ENCODE measurements at regions not wholly inside any gene's neighbourhood (a gene's known extent, or its start where the extent isn't known, plus 50 kb on each side); places are given as distances from the start of the nearest gene placed in this dataset.

DNA sequence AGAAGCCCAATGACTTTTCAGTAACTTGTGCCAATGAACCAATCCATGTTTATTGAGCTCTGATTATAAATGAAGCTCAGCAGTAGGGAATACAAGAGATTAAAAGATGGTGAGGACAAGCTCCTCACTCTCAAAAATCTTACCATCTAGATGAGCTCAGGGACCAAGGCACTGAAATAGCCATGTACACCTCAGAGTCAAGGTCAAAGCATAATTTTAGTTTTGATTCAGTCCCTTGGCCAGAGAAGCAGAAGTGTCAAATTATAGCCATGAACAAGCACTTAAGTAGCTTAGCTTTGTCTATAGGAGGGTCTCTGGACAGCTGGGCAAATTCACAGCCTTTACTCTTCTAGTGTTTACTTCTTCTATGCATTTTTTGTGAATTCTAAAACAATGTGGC is 131.0 kb upstream of the DTNBP1 start:
- Histone ChIP-seq H3K4ac (ENCODE audit: low read depth, low read length) (no peak overlapping the region), H3K4me1 (ENCODE audit: insufficient read depth, low read length) (no peaks in the 10 kb centered on the region), H4K5ac (ENCODE audit: insufficient read length, low read depth, low read length) (no peak overlapping the region), H4K8ac (replicated peaks; ENCODE audit: insufficient read length, low read depth, low read length) (no peak overlapping the region), H3T11ph (ENCODE audit: low read length) (no peak overlapping the region), H3K9me3 (ENCODE audit: control insufficient read depth, low read depth, low read length) (peaks cover 9% of the 10 kb centered on the region), H2AFZ (ENCODE audit: low read length) (no peak overlapping the region), H2BK12ac (ENCODE audit: insufficient read length, low read depth, low read length) (no peak overlapping the region), H3K4me2 (ENCODE audit: insufficient read depth, insufficient read length, low read length) (no peak overlapping the region), H4K20me1 (ENCODE audit: control insufficient read depth, insufficient read depth, insufficient read length) (no peaks in the 10 kb centered on the region), H2BK20ac (ENCODE audit: low read depth, low read length, poor library complexity, severe bottlenecking) (no peak overlapping the region), H2BK120ac (ENCODE audit: low read depth, low read length, poor library complexity, severe bottlenecking) (no peak overlapping the region), H2BK15ac (ENCODE audit: low read depth, low read length) (no peak overlapping the region), H3K9ac (ENCODE audit: extremely low read depth, insufficient read length, low read length) (no peak overlapping the region), H3K23me2 (ENCODE audit: insufficient read length, low read depth, low read length, poor library complexity, severe bottlenecking) (no peaks in the 10 kb centered on the region), H3K18ac (ENCODE audit: insufficient read length, low read depth, low read length) (no peak overlapping the region), H4K91ac (ENCODE audit: insufficient read length, low read depth, low read length) (no peak overlapping the region), H2BK5ac (ENCODE audit: insufficient read length, low read length) (no peak overlapping the region), H3K79me1 (ENCODE audit: insufficient read depth, low read depth, low read length, poor library complexity, severe bottlenecking) (no peaks in the 10 kb centered on the region), H3K23ac (ENCODE audit: insufficient read length, low read depth, low read length) (no peak overlapping the region), H3K14ac (ENCODE audit: insufficient read depth, low read length) (no peak overlapping the region), H3K27me3 (ENCODE audit: insufficient read depth, low read length) (no peaks in the 10 kb centered on the region), H3K79me2 (ENCODE audit: insufficient read depth, low read length) (no peaks in the 10 kb centered on the region), H2AK5ac (ENCODE audit: insufficient read length, low read length) (no peak overlapping the region), H3K27ac (ENCODE audit: insufficient read length, low read depth, low read length) (no peak overlapping the region), H3K56ac (ENCODE audit: insufficient read length, low read depth, low read length) (no peak overlapping the region)
- H3K4me1 Mint-ChIP-seq: peaks cover 0 to 4% of the 10 kb centered on the region in 2 experiments; a peak in 3 of 4 replicates
- DNase-seq: no peak
- no peak overlapping the region for H3K4me3 Mint-ChIP-seq
- no peak overlapping the region for H3K27ac Mint-ChIP-seq
- TF ChIP-seq, protein P1, sequence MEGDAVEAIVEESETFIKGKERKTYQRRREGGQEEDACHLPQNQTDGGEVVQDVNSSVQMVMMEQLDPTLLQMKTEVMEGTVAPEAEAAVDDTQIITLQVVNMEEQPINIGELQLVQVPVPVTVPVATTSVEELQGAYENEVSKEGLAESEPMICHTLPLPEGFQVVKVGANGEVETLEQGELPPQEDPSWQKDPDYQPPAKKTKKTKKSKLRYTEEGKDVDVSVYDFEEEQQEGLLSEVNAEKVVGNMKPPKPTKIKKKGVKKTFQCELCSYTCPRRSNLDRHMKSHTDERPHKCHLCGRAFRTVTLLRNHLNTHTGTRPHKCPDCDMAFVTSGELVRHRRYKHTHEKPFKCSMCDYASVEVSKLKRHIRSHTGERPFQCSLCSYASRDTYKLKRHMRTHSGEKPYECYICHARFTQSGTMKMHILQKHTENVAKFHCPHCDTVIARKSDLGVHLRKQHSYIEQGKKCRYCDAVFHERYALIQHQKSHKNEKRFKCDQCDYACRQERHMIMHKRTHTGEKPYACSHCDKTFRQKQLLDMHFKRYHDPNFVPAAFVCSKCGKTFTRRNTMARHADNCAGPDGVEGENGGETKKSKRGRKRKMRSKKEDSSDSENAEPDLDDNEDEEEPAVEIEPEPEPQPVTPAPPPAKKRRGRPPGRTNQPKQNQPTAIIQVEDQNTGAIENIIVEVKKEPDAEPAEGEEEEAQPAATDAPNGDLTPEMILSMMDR (conservative IDR thresholded peaks at IDR 0.05): no peak
- H3K27me3 Mint-ChIP-seq (ENCODE audit: low read depth): peaks cover 5% of the 10 kb centered on the region
- peaks cover 16 to 29% of the 10 kb centered on the region in 2 experiments for H3K9me3 Mint-ChIP-seq
- peaks cover 2 to 14% (median 8%) of the 10 kb centered on the region in 3 experiments; a peak in 6 of 7 replicates for H3K36me3 Mint-ChIP-seq (ENCODE audit: insufficient read depth in 1 of 3, low read depth in 3 of 3)
